GM21786 (cell line): ENCODE measurements at regions not wholly inside any gene's neighbourhood (a gene's known extent, or its start where the extent isn't known, plus 50 kb on each side); places are given as distances from the start of the nearest gene placed in this dataset.

Experiments used
- ATAC-seq: cut with Tn5 transposase; IDR thresholded peaks from one replicate; pipeline ENCODE4 v1.9.1; 2021; ENCODE audit not compliant: unreplicated experiment

GRCh38 chr1:170864238-170864637 lies 71.1 kb upstream of the MROH9 start:
- ATAC-seq: no peak

DNA sequence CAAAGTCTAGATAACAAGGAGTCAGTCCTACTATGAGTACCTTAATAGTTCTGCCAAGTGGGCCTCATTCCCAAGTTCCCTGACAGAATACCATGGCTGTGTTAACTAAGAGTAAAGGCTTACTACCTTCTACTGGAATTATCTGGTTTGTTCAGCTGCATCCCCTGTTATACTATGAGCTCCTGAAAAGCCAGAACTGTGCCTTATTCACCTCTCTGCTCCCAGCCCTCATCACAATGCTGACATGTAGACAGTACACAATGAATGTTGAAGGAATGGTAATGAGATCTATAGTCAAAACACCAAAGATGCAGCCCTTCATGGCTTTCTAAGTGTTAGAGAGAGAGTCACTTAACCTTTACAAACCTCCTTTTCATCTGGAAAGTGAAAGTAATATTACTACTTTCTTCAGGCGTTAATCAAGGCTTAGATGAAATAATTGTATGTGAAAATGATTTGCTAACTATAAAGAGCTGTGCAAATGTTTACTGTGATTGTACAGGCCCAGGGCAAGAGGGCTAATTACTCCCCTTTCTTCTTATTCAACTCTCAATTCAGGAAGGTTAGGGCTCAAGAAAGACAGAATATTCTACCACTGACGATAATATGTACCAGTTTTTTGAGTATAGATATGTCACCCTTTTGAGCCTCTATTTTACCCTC lies 70.3 kb upstream of the MROH9 start:
- peak; percentile 58 for ATAC-seq

DNA sequence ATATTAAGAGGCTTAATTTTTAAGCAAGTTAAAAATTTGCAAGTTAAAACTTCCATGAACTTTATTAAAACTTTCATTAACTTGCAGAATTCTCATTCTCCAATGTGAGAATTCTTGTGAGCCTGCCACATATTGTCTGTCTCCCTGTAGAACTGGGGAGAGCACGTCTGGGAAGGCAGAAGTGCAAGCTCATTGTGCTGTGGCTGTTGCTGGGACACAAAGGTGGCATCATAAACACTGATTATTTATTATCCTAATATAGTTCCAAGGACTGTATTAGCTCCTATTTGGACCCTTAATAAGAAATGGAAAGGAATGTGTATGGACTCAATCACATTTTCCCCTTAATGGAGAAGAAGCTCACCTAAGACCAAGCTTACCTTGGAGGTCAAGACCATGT lies 68.7 kb upstream of the MROH9 start:
- no peak for ATAC-seq

GRCh38 chr1:170871868-170872267 lies 63.5 kb upstream of the MROH9 start:
- ATAC-seq: no peak

GRCh38 chr1:170872663-170873062 lies 62.7 kb upstream of the MROH9 start:
- peak; percentile 92 for ATAC-seq

- ATAC-seq: no peak
Observed at GRCh38 chr1:170874671-170875070, 60.7 kb upstream of the MROH9 start.

DNA sequence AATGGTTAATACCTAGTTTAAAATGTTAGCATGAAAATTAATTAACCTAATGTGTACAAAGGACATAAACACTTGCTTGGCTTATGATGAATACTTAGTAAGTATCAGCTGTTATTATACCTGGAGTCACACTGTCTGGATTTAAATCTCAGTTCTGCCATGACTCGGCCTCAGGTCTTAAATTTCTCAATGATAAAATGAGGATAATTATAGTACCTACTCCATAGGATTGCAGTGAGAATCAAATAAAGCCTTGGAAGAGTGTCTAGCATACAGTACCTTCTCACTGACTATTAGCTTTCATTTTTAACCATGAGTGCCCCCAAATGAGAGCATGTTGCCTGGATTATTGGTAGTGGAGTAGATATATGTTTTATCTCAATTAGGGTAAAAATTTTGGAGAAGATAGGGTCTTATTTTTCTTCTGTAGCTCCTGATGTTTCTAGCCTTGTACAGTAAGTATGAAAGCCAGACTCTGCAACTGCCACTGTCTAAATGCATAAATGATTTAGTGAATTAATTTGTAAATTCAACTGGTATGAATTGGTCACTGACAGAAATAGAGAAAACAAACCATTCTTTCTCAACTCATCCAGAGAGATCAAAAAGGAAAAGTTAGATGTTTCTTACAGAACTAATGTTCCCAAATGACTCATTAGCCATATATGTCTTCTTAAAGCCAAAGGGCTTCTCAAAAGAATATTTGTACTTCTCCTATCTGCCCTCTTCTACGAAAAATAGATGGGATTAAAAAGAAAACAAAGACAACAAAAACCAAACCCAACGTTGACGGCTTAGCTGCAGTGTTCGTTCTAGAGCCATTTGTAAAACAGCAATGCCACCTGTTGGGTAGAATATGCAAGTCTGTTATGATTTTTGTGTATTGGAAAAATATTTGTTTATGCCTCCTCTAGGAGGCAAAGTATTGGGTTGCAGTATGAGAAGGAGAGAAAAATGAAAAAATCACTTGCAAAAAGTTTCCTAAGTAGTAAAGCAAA lies 53.8 kb upstream of the MROH9 start:
- ATAC-seq: no peak
